Activated CD4-positive, alpha-beta T cell treated with anti-CD3 and anti-CD28 coated beads, Interleukin-2, Interleukin-4, amounts not matched to agents 100 ng/mL and 50 ng/mL, durations not matched to agents 16 hours and 8 hours (primary cell): ENCODE measurements at regions not wholly inside any gene's neighbourhood (a gene's known extent, or its start where the extent isn't known, plus 50 kb on each side); places are given as distances from the start of the nearest gene placed in this dataset.

Experiments used
- DNase-seq: peaks from one replicate; pipeline ENCODE4 v3.0.0-alpha.2; 2020; ENCODE audit warnings: low spot score

- no peak for DNase-seq
Observed at GRCh38 chr6:3591970-3592369, 135.1 kb upstream of the SLC22A23 start.

DNA sequence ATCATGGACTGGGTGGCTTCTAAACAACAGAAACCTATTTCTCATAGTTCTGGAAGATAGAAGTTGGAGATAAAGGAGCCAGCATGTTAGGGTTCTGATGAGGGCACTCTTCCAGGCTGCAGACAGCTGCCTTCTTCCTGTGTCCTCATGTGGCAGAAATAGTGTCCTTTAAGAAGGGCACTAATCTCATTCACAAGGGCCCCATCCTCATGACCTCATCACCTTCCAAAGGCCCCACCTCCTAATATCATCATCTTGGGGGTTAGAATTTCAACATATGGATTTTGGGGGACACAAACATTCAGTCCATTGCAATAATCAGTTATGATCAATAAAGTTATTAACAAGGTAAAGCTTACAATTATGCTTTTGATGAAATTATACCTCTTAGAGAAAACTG is 130.8 kb upstream of the SLC22A23 start:
- no peak for DNase-seq

- peak; percentile 51 for DNase-seq
Observed at GRCh38 chr6:3585320-3585935, 128.6 kb upstream of the SLC22A23 start.

DNA sequence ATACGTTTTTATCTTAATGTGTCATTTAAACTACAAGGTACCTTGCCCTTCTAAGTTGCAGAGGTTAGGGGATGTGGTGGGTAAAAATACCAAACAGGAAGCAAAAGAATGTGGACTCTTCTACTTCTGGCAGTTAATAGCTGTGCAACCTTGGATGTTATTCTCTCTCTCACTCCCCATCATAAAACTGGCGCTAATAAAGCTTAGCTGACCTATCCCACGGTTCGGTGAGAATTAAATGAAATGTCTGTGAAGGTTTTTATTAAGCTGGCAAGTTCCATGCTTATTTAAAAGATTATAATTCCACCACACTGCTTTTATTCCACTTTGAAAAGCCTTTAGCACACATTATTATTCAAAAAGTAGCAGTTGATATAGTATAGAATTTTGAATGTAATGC is 127.8 kb upstream of the SLC22A23 start:
- DNase-seq = no peak

- no peak for DNase-seq
Observed at GRCh38 chr6:3581469-3581868, 124.6 kb upstream of the SLC22A23 start.

DNA sequence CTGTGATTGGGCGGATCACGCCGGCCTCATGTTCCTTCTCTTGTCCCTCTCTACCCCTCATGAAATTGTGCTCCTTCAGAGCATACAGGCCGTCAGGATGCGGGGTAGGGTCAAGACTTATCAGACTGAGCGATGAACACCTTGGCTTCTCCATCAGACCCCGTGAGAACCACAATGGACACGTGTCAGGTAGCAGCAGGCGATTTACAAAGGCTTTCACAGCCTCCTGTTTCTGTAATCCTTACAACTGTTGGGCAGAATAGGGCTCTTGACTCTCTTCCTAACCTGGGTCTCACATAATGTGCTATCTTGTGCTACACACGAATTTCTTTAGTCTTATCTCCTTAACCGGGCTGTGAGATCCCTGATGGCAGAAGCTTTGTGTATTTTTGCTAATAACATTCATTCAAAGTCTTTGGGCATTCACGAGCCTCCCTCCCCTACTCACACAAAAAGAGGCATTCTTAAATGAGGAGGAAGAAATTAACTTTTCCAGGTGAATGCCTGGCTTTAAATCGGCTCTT is 122.9 kb upstream of the SLC22A23 start:
- DNase-seq = no peak

GRCh38 chr6:3578981-3579380 is 122.1 kb upstream of the SLC22A23 start:
- no peak for DNase-seq

DNA sequence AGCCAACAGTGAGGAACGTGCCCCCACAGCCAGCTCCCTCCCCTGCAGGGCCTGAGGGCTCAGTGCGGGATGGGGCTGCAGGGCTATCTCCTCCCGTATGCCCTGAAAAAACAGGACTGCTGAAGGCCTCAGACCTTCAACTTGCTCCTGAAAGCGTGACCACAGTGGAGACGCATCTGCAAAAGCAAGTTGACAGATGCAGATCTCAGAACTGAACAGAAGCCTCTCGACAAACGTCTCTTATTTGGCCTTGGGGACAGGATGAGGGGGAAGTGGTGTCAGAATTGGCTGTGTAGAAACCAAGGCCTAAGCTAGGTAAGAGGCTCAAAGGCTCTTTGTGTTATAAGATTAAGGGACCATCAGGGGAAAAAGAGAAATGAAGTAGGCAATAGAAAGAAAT is 120.7 kb upstream of the SLC22A23 start:
- no peak for DNase-seq

DNA sequence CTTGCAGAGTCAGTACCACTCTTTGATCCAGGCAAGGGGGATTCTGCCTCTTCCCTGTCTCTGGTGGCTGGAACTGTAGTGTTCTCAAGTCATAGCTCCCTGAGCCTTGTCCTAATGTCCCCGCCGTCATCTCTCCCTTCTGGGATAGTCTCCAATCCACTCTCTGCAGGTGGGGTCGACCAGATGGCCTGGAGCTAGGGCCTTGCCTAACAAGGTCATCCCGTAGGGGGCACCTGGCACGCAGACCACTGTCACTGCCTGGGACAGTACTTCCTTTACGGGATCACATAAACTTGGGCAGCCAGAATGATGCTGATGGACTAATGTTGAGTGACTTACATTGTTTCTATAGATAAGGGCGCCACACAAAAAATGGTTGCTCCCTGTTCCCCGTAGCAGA is 118.9 kb upstream of the SLC22A23 start:
- DNase-seq = no peak

DNA sequence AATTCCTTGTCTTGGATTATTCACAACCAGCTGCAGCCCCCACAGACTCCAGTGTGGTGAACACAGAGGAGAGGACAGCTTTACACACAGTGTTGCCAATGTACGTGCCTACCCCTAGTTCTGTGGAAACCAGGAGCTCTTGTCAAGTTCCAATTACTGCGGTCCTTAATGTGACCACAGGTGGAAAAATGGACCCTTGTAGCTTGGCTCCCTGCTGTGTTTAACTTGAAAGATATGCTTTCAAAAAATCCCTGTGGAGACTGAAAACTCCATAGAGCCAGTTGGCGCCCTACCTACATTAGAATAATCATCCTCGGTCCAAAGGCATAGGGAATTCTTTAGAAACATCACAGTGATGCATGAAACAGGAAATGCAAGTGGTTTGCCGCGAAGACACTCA is 118.3 kb upstream of the SLC22A23 start:
- DNase-seq = no peak

GRCh38 chr6:3573670-3574069 is 116.8 kb upstream of the SLC22A23 start:
- DNase-seq = no peak

GRCh38 chr6:3571836-3572235 is 115.0 kb upstream of the SLC22A23 start:
- no peak for DNase-seq

- DNase-seq = no peak
Observed at GRCh38 chr6:3571250-3571681, 114.4 kb upstream of the SLC22A23 start.

DNA sequence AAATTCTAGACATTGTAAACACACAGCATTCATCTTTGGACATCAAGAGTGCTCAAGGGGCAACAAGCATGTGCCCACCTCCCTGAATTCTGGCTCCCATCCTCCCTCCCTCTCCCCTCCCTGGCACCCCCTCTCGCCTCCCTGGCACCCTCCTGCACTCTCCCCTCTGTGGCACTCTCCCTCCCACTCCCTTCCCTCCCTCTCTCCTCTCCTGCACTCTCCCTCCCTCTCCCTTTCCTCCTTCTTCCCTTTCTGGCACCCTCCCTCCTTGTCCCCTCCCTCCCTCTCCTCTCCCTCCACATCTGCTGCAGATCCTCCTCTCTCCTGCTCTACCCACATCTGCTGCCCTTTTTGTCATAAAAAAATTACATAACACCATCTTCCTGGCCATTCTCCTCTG is 113.0 kb upstream of the SLC22A23 start:
- no peak for DNase-seq

GRCh38 chr6:3568396-3569082 is 111.7 kb upstream of the SLC22A23 start:
- DNase-seq = no peak

- DNase-seq = no peak
Observed at GRCh38 chr6:3566812-3567211, 110.0 kb upstream of the SLC22A23 start.

DNA sequence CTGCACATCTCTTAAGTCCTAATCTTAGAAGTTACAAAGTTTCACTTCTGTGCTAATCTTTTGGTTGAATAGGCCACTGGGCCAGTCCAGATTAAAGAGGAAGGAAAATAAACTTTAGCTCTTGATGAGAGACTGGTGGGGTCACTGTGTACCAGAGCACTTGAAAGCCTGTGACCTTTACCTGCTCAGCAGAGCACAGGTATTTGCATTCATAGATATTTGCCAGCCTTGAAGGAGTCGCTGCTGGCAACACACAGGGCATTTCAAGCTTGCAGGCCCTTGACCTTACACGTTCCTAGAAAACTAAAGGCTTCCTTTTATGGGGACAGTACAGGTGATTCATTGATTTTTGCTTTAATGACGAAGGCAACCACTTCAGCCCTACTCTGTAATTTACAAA is 108.4 kb upstream of the SLC22A23 start:
- DNase-seq = no peak

DNA sequence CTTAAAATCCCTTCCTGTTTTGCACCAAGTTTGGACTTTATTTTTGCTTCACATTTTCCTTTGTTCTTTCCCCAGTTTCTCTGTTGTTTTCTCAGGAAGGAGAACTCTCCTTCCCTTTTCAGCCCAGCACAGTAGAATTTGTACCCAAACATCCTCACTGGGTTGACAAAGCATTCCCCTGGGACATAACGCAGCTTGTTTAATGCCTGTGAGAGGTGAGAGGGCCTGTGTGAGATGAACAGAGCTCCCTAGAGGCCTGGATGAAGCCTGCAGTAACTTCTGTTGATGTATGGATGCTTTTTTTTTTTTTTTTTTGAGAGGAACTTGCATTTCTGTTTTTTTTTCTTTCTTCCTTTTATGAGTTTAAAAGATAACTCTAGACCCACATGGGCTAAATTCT is 104.9 kb upstream of the SLC22A23 start:
- no peak for DNase-seq

- DNase-seq = no peak
Observed at GRCh38 chr6:3560211-3560610, 103.4 kb upstream of the SLC22A23 start.

DNA sequence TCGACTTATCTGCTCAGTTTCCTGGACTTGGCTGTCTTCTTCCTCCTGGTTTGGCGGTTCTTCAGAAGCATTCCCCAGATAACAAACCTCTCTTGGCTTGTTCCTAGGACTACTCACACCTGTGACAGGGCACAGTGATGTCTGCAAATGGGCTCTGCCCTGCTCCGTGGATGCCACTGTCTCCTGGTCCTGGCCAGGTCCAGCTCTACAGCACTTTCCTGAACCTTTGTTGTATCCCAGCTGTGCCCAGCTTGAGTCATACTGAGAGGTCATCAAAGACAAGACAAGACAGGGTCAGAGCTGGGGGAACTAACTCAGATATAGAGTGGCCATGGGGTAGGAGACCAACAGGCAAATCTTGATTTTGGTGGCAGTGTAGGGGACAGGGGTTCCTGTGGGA is 102.7 kb upstream of the SLC22A23 start:
- DNase-seq = no peak

GRCh38 chr6:3557336-3557735 is 100.5 kb upstream of the SLC22A23 start:
- no peak for DNase-seq

DNA sequence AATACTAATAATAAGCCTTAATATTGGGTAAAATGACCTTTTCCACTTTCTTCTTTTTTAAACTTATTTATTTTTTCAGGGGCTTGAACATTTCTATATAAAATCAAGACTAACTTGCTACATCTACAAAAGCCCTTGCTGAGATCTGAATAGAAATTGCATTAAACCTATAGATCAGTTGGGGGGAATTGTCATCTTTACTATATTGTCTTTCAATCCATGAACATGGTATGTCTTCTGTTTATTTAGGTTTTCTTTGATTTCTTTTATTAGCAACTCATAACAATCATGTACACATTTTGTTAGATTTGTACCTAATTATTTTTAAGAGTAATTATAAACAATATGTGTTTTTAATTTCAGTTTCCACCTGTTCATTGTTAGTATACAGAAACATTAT is 96.4 kb upstream of the SLC22A23 start:
- DNase-seq = no peak

DNA sequence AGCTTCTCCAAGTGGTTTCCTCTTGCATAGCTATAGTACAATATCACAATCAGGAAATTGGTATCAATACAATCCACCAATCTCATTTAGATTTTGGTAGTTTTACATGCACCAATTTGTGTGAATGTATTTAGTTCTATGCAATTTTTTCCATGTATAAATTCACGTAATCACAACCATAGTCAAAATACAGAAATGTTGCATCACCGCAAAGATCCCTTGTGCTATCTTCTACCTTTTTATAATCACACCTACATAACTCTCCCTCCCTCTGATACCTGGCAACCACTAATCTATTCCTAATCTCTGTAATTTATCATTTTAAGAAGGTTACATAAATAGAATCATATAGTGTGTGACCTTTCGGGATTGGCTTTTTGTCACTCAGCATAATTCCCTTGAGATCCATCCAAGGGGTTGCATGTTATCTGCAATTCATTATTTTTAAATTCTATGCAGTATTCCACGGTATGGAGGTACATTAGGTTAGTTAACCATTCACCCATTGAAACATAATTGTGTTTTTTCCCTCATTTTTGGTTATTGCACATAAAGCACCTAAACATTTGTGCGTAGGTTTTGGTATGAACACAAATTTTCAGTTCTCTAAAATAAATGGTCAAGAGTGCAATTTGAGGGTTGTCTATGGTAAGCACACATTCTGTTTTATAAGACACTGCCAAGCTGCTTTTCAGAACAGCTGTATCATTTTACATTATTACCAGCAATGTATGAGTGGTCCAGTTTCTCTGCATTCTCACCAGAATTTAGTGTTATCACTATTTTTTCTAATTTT is 95.1 kb upstream of the SLC22A23 start:
- DNase-seq = no peak
